PFSK-1 (cell line): ENCODE measurements at regions not wholly inside any gene's neighbourhood (a gene's known extent, or its start where the extent isn't known, plus 50 kb on each side); places are given as distances from the start of the nearest gene placed in this dataset.

Source experiments
- FOXP2 ChIP-seq: optimal IDR thresholded peaks from 2 replicates; pipeline ENCODE3; 2011; ENCODE audit warnings: borderline replicate concordance, control low read depth, inconsistent platforms; ENCODE audit not compliant: insufficient read depth; ENCODE audit errors: extremely low read length, extremely low read depth
- POLR2AphosphoS5 ChIP-seq: IDR thresholded peaks from 2 replicates; pipeline ENCODE4 v1.6.1; 2012; ENCODE audit warnings: low read depth, mild to moderate bottlenecking, control low read depth, low read length, moderate library complexity
- REST ChIP-seq, 2 experiments: IDR thresholded peaks; 2 replicates each; pipeline versions ENCODE4 v1.6.1 to v1.8.0; 2011 to 2012; ENCODE audit warnings: low read depth in 2 of 2, low read length in 2 of 2, control low read depth in 1 of 2, inconsistent platforms in 1 of 2, mild to moderate bottlenecking in 1 of 2, moderate library complexity in 1 of 2; ENCODE audit not compliant: insufficient read depth in 1 of 2

- TF ChIP-seq POLR2AphosphoS5 (no peak), FOXP2 (no peak), REST (IDR thresholded peaks at IDR 0.05; ENCODE audit: insufficient read depth in 1 of 2, low read depth in 2 of 2, low read length in 2 of 2) (no peak)
These were observed 54.1 kb upstream of the WT1 start for GRCh38 chr11:32489464-32489863.
